ENCODE measurements at regions not wholly inside any gene's neighbourhood (a gene's known extent, or its start where the extent isn't known, plus 50 kb on each side); places are given as distances from the start of the nearest gene placed in this dataset.

- Histone ChIP-seq H3K4me3 (no peak overlapping the region), H3K9me3 (replicated peaks in 1 of 3) (no peaks in the 10 kb centered on the region), H3K27ac (no peak overlapping the region), H3K4me1 (replicated peaks in 1 of 2) (no peaks in the 10 kb centered on the region), H3K27me3 (no peaks in the 10 kb centered on the region), H3K36me3 (replicated peaks in 1 of 2) (no peaks in the 10 kb centered on the region)
- DNase-seq: no peak
- intact Hi-C loops (cut with DNase I): no loop called here
- TF ChIP-seq POLR2A (IDR thresholded peaks at IDR 0.05): no peak
- no peak for TF ChIP-seq CTCF (IDR thresholded peaks at IDR 0.05)
These were observed 95.6 kb upstream of the E2F7 start for GRCh38 chr12:77160931-77161330.

- intact Hi-C loops (cut with DNase I): no loop called here
- no peaks in the 10 kb centered on the region for H3K9me3 ChIP-seq (replicated peaks in 1 of 3)
- no peaks in the 10 kb centered on the region for H3K4me1 ChIP-seq (replicated peaks in 1 of 2)
- DNase-seq: no peak
- no peak overlapping the region for H3K27ac ChIP-seq
- H3K36me3 ChIP-seq (replicated peaks in 1 of 2): no peaks in the 10 kb centered on the region
- 51 to 76% (median 69%) methylated on average over 3 of the region's 3 CpGs for WGBS, 4 donors
- TF ChIP-seq POLR2A (IDR thresholded peaks at IDR 0.05): no peak
- H3K4me3 ChIP-seq: no peak overlapping the region
- no peaks in the 10 kb centered on the region for H3K27me3 ChIP-seq
These were observed 88.3 kb upstream of the E2F7 start for GRCh38 chr12:77153706-77154105.

GRCh38 chr12:77152623-77153193, 87.3 kb upstream of the E2F7 start:
- WGBS, 4 donors: 3 to 10% (median 7%) methylated on average over 2 of the region's 2 CpGs
- no peak for DNase-seq
- H3K4me3 ChIP-seq: no peak overlapping the region
- no peaks in the 10 kb centered on the region for H3K36me3 ChIP-seq (replicated peaks in 1 of 2)
- no peaks in the 10 kb centered on the region for H3K27me3 ChIP-seq
- TF ChIP-seq CTCF (IDR thresholded peaks at IDR 0.05) (peak in 5 of 6 experiments; percentile 13 to 48 (median 35)), POLR2A (IDR thresholded peaks at IDR 0.05) (no peak)
- no peaks in the 10 kb centered on the region for H3K9me3 ChIP-seq (replicated peaks in 1 of 3)
- no peak overlapping the region for H3K27ac ChIP-seq
- no peaks in the 10 kb centered on the region for H3K4me1 ChIP-seq (replicated peaks in 1 of 2)
- intact Hi-C loops (cut with DNase I): no loop called here

- intact Hi-C loops (cut with DNase I): no loop called here
- no peak for TF ChIP-seq CTCF (IDR thresholded peaks at IDR 0.05)
- no peak for TF ChIP-seq POLR2A (IDR thresholded peaks at IDR 0.05)
- no peaks in the 10 kb centered on the region for H3K27me3 ChIP-seq
- WGBS, 4 donors: 46 to 55% (median 54%) methylated on average over 4 of the region's 4 CpGs
- H3K9me3 ChIP-seq (replicated peaks in 1 of 3): no peaks in the 10 kb centered on the region
- no peak overlapping the region for H3K4me3 ChIP-seq
- H3K36me3 ChIP-seq (replicated peaks in 1 of 2): no peaks in the 10 kb centered on the region
- no peak overlapping the region for H3K27ac ChIP-seq
- H3K4me1 ChIP-seq (replicated peaks in 1 of 2): no peaks in the 10 kb centered on the region
- no peak for DNase-seq
These were observed 85.7 kb upstream of the E2F7 start for GRCh38 chr12:77151030-77151429.

GRCh38 chr12:77133566-77133965, 68.2 kb upstream of the E2F7 start:
- no peaks in the 10 kb centered on the region for H3K4me1 ChIP-seq (replicated peaks in 1 of 2)
- WGBS, 4 donors: 13 to 24% (median 21%) methylated on average over 3 of the region's 3 CpGs
- H3K36me3 ChIP-seq (replicated peaks in 1 of 2): no peaks in the 10 kb centered on the region
- no peaks in the 10 kb centered on the region for H3K27me3 ChIP-seq
- TF ChIP-seq POLR2A (IDR thresholded peaks at IDR 0.05) (no peak), CTCF (IDR thresholded peaks at IDR 0.05) (no peak)
- no peak overlapping the region for H3K4me3 ChIP-seq
- H3K9me3 ChIP-seq (replicated peaks in 1 of 3): no peaks in the 10 kb centered on the region
- H3K27ac ChIP-seq: no peak overlapping the region
- peak in 6 of 7 donors; percentile 11 to 41 (median 22) for DNase-seq
- intact Hi-C loops (cut with DNase I): no loop called here

All from adrenal gland (tissue), 9 donors.